Stomach (tissue), 8 donors: ENCODE measurements at regions not wholly inside any gene's neighbourhood (a gene's known extent, or its start where the extent isn't known, plus 50 kb on each side); places are given as distances from the start of the nearest gene placed in this dataset.
A peak's percentile ranks its signal among the peaks of the same experiment; 100 is the strongest.

ENCODE experiments used
- DNase-seq, 2 donors: peaks; one replicate each; pipeline versions ENCODE4 v3.0.0 to v3.0.0-alpha.2; 2013 to 2019
- H3K27ac ChIP-seq, 5 donors: fragments of 200-600 bp in 4 of 5; sonication (generic) in 4 of 5; one replicate each; pipeline ENCODE4 v1.5.1; 2013 to 2019; ENCODE audit warnings: mild to moderate bottlenecking in 1 of 5, moderate library complexity in 1 of 5
- H3K27me3 ChIP-seq, 3 donors: fragments of 200-600 bp; sonication (generic); one replicate each; pipeline ENCODE4 v1.5.1; 2017 to 2019; ENCODE audit warnings: mixed run types in 1 of 3
- H3K36me3 ChIP-seq, 4 donors: fragments of 200-600 bp; sonication (generic); 1 replicate in 3 of 4; 2 replicates in 1 of 4; pipeline ENCODE4 v1.5.1; 2016 to 2019
- H3K4me1 ChIP-seq, 4 donors: fragments of 200-600 bp; sonication (generic); one replicate each; pipeline ENCODE4 v1.5.1; 2016 to 2019
- H3K4me3 ChIP-seq, 4 donors: fragments of 200-600 bp; sonication (generic) in 3 of 4; one replicate each; pipeline ENCODE4 v1.5.1; 2016 to 2019; ENCODE audit warnings: mild to moderate bottlenecking in 1 of 4
- H3K9me3 ChIP-seq, 4 donors: fragments of 200-600 bp; sonication (generic); one replicate each; pipeline ENCODE4 v1.5.1; 2016 to 2019
- EP300 ChIP-seq: sonication (generic); formaldehyde crosslinking; IDR thresholded peaks from one replicate; pipeline ENCODE4 v1.6.1; 2017; ENCODE audit warnings: antibody characterized with exemption
- POLR2A ChIP-seq, 4 donors: fragments of 450-650 bp; IDR thresholded peaks; one replicate each; pipeline ENCODE4 v1.6.1; 2016; ENCODE audit warnings: antibody characterized with exemption in 4 of 4, control low read depth in 2 of 4, mild to moderate bottlenecking in 1 of 4, moderate library complexity in 1 of 4
- POLR2AphosphoS5 ChIP-seq, 3 donors: sonication (generic); formaldehyde crosslinking; IDR thresholded peaks; one replicate each; pipeline ENCODE4 v1.6.1; 2016; ENCODE audit warnings: antibody characterized with exemption in 3 of 3
- WGBS, 5 donors: extraction: QIAGEN DNeasy Blood & Tissue Kit in 3 of 5; methylation state at CpG; one replicate each; pipeline versions ENCODE4 v1.1.5 to v1.1.7; 2013 to 2018; 5-methylcytosine and 5-hydroxymethylcytosine counted together
- intact Hi-C: fragments of 100-400 bp; cut with DNase I; formaldehyde crosslinking; loops from one replicate; pipeline ENCODE4 v1.15.1; 2023; ENCODE audit warnings: low total_unique reads
- TF ChIP-seq, protein P1 (sequence below), 7 experiments: fragments of 450-650 bp in 4 of 7; fragments of 200-600 bp in 3 of 7; sonication (generic) in 3 of 7; IDR thresholded peaks; one replicate each; pipeline ENCODE4 v1.5.1; 2016 to 2019; ENCODE audit warnings: antibody characterized with exemption in 7 of 7, control low read depth in 2 of 7, mild to moderate bottlenecking in 1 of 7
- donor health status: healthy with polysubstance abuse.
- donor health status: Bipolar disorder and iron deficiency.
- donor health status: healthy.

DNA sequence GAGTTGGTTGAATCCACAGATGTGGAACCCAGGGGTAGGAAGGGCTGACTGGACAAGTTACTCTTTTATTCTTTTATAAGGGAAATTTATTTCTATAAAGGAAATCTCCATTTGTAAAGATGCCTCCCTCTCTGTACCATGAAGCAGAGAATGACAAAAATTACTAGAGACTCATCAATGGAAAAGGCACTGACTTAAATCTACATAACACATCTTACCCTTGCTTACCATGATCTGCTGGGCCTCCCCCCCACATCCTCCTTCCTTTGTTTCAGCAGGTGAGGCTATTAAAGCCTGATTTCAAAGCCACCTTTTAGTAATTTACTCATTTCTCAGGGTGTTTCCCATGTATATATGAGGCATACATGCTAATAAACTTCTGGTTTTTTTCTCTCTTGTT, 130.2 kb upstream of the HDDC2 start:
- no peak overlapping the region for H3K27ac ChIP-seq
- no peaks in the 10 kb centered on the region for H3K4me1 ChIP-seq
- TF ChIP-seq POLR2AphosphoS5 (IDR thresholded peaks at IDR 0.05) (no peak), EP300 (no peak), POLR2A (IDR thresholded peaks at IDR 0.05) (no peak)
- intact Hi-C loops, result no loop called here
- no peak for DNase-seq
- H3K27me3 ChIP-seq, result no peaks in the 10 kb centered on the region
- no peaks in the 10 kb centered on the region for H3K9me3 ChIP-seq
- no peaks in the 10 kb centered on the region for H3K36me3 ChIP-seq
- H3K4me3 ChIP-seq, result no peak overlapping the region

DNA sequence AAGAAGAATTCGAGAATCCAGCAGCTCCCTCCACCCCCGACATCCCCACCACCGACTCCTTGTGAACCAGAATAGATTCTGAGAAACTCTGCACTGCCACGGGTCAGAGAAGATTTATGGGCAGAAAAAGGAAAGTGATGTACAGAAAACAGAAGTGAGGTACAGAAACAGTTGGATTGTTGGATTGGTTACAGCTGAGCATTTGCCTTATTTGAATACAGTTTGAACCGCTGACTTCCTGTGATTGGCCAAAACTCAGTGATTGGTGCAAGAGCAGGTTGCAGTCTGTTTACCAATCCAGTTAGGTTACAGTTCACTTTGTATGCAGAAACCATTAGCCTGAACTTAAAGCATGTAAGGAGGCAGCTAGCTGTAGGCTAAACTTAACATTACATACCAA, 131.2 kb upstream of the HDDC2 start:
- 29 to 42% (median 33%) methylated on average over 5 of the region's 5 CpGs for WGBS, 5 donors
- H3K27me3 ChIP-seq, result no peaks in the 10 kb centered on the region
- intact Hi-C loops, result no loop called here

DNA sequence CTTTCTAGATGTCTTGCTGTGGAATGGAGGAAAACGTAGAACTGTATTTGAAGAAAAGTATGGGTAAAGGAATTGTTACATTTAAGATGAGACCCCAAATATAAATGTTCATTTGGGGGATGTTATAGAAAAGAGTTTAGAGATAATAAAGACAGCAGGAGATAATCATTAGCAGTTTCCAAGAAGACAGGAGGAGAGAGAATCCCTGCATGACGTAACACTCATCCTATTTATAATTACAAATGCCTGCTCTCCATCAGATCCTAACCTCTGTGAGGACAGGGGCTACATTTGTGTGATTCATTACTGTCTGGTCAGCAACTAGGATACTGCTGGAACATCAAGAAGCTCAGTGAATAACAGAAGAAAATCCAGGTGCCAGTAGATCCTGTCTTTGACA, 133.0 kb upstream of the HDDC2 start:
- 84 to 95% (median 91%) methylated on average over 2 of the region's 2 CpGs for WGBS, 5 donors
- intact Hi-C loops, result no loop called here
- Histone ChIP-seq H3K27ac (no peak overlapping the region), H3K27me3 (no peaks in the 10 kb centered on the region), H3K4me3 (no peak overlapping the region), H3K4me1 (no peaks in the 10 kb centered on the region), H3K9me3 (no peaks in the 10 kb centered on the region), H3K36me3 (no peaks in the 10 kb centered on the region)
- TF ChIP-seq, protein P1, sequence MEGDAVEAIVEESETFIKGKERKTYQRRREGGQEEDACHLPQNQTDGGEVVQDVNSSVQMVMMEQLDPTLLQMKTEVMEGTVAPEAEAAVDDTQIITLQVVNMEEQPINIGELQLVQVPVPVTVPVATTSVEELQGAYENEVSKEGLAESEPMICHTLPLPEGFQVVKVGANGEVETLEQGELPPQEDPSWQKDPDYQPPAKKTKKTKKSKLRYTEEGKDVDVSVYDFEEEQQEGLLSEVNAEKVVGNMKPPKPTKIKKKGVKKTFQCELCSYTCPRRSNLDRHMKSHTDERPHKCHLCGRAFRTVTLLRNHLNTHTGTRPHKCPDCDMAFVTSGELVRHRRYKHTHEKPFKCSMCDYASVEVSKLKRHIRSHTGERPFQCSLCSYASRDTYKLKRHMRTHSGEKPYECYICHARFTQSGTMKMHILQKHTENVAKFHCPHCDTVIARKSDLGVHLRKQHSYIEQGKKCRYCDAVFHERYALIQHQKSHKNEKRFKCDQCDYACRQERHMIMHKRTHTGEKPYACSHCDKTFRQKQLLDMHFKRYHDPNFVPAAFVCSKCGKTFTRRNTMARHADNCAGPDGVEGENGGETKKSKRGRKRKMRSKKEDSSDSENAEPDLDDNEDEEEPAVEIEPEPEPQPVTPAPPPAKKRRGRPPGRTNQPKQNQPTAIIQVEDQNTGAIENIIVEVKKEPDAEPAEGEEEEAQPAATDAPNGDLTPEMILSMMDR (IDR thresholded peaks at IDR 0.05), result no peak
- TF ChIP-seq POLR2AphosphoS5 (IDR thresholded peaks at IDR 0.05) (no peak), POLR2A (IDR thresholded peaks at IDR 0.05) (no peak), EP300 (no peak)
- no peak for DNase-seq

More for the DNA sequence above, 131.2 kb upstream of the HDDC2 start:
- no peak overlapping the region for H3K4me3 ChIP-seq
- no peaks in the 10 kb centered on the region for H3K36me3 ChIP-seq
- H3K27ac ChIP-seq, result no peak overlapping the region
- no peak for TF ChIP-seq POLR2A (IDR thresholded peaks at IDR 0.05)
- no peak for TF ChIP-seq EP300
- TF ChIP-seq, protein P1 (IDR thresholded peaks at IDR 0.05), result no peak
- no peak for TF ChIP-seq POLR2AphosphoS5 (IDR thresholded peaks at IDR 0.05)
- no peak for DNase-seq
- no peaks in the 10 kb centered on the region for H3K9me3 ChIP-seq
- H3K4me1 ChIP-seq, result no peaks in the 10 kb centered on the region

DNA sequence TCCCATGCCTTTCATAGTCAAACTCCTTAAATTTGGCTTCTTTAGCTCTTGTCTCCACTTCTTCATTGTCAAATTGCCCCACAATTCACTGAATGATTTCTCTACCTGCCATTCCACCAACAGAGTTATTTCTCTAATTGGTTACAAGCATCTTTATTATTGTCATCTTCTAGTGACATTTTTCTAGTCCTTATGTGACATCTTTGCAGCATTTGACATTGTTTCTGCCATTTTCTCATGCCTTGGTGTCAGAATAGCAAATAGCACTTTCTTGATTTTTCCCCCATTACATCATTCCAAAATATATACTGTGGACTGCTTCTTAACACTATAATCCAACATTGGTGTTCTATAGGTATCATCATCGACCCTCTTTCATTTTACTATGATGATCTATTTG, 137.7 kb upstream of the HDDC2 start:
- Histone ChIP-seq H3K9me3 (no peaks in the 10 kb centered on the region), H3K27me3 (no peaks in the 10 kb centered on the region), H3K27ac (no peak overlapping the region), H3K4me1 (peaks cover 0 to 5% (median under 1%) of the 10 kb centered on the region in 4 donors), H3K36me3 (no peaks in the 10 kb centered on the region), H3K4me3 (no peak overlapping the region)
- 75 to 92% (median 91%) methylated on average over 1 of the region's 1 CpG for WGBS, 5 donors
- DNase-seq, result no peak
- intact Hi-C loops, result no loop called here
- TF ChIP-seq POLR2A (IDR thresholded peaks at IDR 0.05) (no peak), POLR2AphosphoS5 (IDR thresholded peaks at IDR 0.05) (no peak), EP300 (no peak)
- TF ChIP-seq, protein P1 (IDR thresholded peaks at IDR 0.05), result no peak

DNA sequence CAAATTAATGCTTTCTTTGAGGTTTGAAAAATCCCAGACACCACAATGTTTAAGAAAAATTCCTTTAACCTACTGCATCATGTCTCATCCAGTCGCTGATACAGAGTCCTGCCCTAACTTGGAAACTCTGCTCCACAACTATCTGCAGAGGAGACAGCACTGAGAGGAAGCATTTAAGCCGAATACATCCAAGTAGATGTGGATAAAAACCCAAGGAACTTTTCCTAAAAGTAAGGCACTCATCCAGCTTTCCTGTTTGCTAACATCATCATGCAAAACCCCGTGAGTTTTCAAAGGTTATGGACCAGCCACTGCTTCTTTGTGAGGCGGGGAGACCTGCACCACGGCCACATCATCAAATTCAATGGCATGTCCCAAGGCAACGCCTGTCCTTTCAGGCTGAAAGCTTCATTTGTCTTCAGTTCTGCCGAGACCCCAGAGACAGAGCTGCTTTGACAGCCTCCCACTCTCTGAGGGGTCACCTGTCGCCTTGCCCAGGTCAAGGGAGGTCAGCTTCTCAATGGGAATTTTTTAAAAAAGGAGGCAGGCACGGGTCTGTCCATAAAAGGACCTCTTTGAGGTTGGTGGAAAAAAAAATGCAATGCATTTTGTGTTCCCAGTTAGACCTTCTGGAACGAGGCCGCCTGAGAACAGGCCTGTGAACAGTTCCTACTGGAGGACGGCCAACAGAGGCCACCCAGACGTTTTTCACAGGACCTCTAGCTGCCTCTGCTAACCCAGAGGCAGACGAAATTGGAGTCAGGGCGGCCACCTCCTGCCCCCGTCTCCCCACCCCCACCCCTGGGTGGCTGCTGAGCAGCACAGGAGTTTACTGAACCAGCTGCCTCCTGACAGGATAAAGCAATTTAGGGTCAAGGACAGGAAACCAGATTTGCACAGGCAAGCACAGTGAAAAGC, 142.5 kb upstream of the HDDC2 start:
- WGBS, 5 donors, result 35 to 54% (median 48%) methylated on average over 16 of the region's 16 CpGs
- TF ChIP-seq POLR2A (IDR thresholded peaks at IDR 0.05) (no peak), POLR2AphosphoS5 (IDR thresholded peaks at IDR 0.05) (no peak), EP300 (no peak)
- TF ChIP-seq, protein P1 (IDR thresholded peaks at IDR 0.05), result no peak
- peak overlapping the region in 3 of 5 donors; percentile 19 to 34 (median 33) for H3K27ac ChIP-seq
- H3K36me3 ChIP-seq, result no peaks in the 10 kb centered on the region
- intact Hi-C loops, result no loop called here
- DNase-seq, result peak in 1 of 2 donors; percentile 76
- peaks cover 0 to 9% (median 3%) of the 10 kb centered on the region in 4 donors for H3K4me1 ChIP-seq
- H3K27me3 ChIP-seq, result no peaks in the 10 kb centered on the region
- H3K9me3 ChIP-seq, result peaks cover 0 to 4% (median 0%) of the 10 kb centered on the region in 4 donors
- no peak overlapping the region for H3K4me3 ChIP-seq
